Testis (tissue), 2 donors: ENCODE measurements at regions not wholly inside any gene's neighbourhood (a gene's known extent, or its start where the extent isn't known, plus 50 kb on each side); places are given as distances from the start of the nearest gene placed in this dataset.

ENCODE experiments used
- POLR2A ChIP-seq: fragments of 450-650 bp; IDR thresholded peaks from one replicate; pipeline ENCODE4 v1.6.1; 2017; ENCODE audit warnings: antibody characterized with exemption, mild to moderate bottlenecking, moderate library complexity
- TF ChIP-seq, protein P1 (sequence below), 3 experiments: fragments of 450-650 bp in 2 of 3; fragments of 200-600 bp in 1 of 3; sonication (generic) in 1 of 3; IDR thresholded peaks; one replicate each; pipeline ENCODE4 v1.5.1; 2016 to 2019; ENCODE audit warnings: antibody characterized with exemption in 3 of 3, mild to moderate bottlenecking in 2 of 3, moderate library complexity in 1 of 3

GRCh38 chr3:152910211-152910610 lies 75.3 kb downstream of the P2RY1 start:
- TF ChIP-seq, protein P1, sequence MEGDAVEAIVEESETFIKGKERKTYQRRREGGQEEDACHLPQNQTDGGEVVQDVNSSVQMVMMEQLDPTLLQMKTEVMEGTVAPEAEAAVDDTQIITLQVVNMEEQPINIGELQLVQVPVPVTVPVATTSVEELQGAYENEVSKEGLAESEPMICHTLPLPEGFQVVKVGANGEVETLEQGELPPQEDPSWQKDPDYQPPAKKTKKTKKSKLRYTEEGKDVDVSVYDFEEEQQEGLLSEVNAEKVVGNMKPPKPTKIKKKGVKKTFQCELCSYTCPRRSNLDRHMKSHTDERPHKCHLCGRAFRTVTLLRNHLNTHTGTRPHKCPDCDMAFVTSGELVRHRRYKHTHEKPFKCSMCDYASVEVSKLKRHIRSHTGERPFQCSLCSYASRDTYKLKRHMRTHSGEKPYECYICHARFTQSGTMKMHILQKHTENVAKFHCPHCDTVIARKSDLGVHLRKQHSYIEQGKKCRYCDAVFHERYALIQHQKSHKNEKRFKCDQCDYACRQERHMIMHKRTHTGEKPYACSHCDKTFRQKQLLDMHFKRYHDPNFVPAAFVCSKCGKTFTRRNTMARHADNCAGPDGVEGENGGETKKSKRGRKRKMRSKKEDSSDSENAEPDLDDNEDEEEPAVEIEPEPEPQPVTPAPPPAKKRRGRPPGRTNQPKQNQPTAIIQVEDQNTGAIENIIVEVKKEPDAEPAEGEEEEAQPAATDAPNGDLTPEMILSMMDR (IDR thresholded peaks at IDR 0.05), result no peak
- TF ChIP-seq POLR2A, result no peak
